ENCODE measurements at regions not wholly inside any gene's neighbourhood (a gene's known extent, or its start where the extent isn't known, plus 50 kb on each side); places are given as distances from the start of the nearest gene placed in this dataset.

GRCh38 chr15:53033709-53034108 lies 243.6 kb upstream of the ONECUT1 start:
- TF ChIP-seq POLR2A (IDR thresholded peaks at IDR 0.05) = no peak
- TF ChIP-seq EP300 (IDR thresholded peaks at IDR 0.05) = no peak
- no peak for TF ChIP-seq CTCF (IDR thresholded peaks at IDR 0.05)
- TF ChIP-seq POLR2AphosphoS5 (IDR thresholded peaks at IDR 0.05) = no peak

All from gastroesophageal sphincter (tissue), 3 donors.